Astrocyte (in vitro differentiated cells and primary cell): ENCODE measurements at regions not wholly inside any gene's neighbourhood (a gene's known extent, or its start where the extent isn't known, plus 50 kb on each side); places are given as distances from the start of the nearest gene placed in this dataset.
A peak's percentile ranks its signal among the peaks of the same experiment; 100 is the strongest.

Experiments
- DNase-seq: peaks from one replicate; pipeline ENCODE4 v3.0.0-alpha.2; 2010; ENCODE audit warnings: low read depth
- FAIRE-seq: peaks from 2 replicates; lab custom pipeline; 2011; peaks lifted over from hg19 to GRCh38; lab: Jason Lieb, UNC
- H2AFZ ChIP-seq: 2 replicates; pipeline ENCODE4 v1.6.0; 2012; ENCODE audit warnings: low read depth, low read length, inconsistent platforms
- H3K27ac ChIP-seq: 2 replicates; pipeline ENCODE4 v1.5.1; 2011; ENCODE audit warnings: low read depth, low read length, inconsistent platforms
- H3K27me3 ChIP-seq: 2 replicates; pipeline ENCODE4 v1.6.0; 2011; ENCODE audit warnings: low read length, inconsistent platforms; ENCODE audit not compliant: insufficient read depth
- H3K36me3 ChIP-seq: 2 replicates; pipeline ENCODE4 v1.5.1; 2011; ENCODE audit warnings: low read length, inconsistent platforms; ENCODE audit not compliant: insufficient read depth
- H3K4me1 ChIP-seq: 2 replicates; pipeline ENCODE4 v1.5.1; 2011; ENCODE audit warnings: low read length, inconsistent platforms; ENCODE audit not compliant: insufficient read depth
- H3K4me2 ChIP-seq: 2 replicates; pipeline ENCODE4 v1.6.0; 2012; ENCODE audit warnings: low read length, inconsistent platforms
- H3K4me3 ChIP-seq: 2 replicates; pipeline ENCODE4 v1.5.1; 2011; ENCODE audit warnings: low read depth, mild to moderate bottlenecking, low read length, inconsistent platforms; ENCODE audit not compliant: insufficient read depth
- H3K79me2 ChIP-seq: 2 replicates; pipeline ENCODE4 v1.6.0; 2012; ENCODE audit warnings: mild to moderate bottlenecking, low read length, inconsistent platforms; ENCODE audit not compliant: insufficient read depth
- H3K9ac ChIP-seq: 2 replicates; pipeline ENCODE4 v1.6.0; 2012; ENCODE audit warnings: mild to moderate bottlenecking, low read length, inconsistent platforms
- H3K9me3 ChIP-seq: 2 replicates; pipeline ENCODE4 v1.5.1; 2012; ENCODE audit warnings: low read depth, mild to moderate bottlenecking, low read length, inconsistent platforms; ENCODE audit not compliant: insufficient read depth
- H4K20me1 ChIP-seq: 2 replicates; pipeline ENCODE4 v1.6.0; 2012; ENCODE audit warnings: low read length, inconsistent platforms; ENCODE audit not compliant: insufficient read depth
- H3K27ac Mint-ChIP-seq: one replicate; pipeline ENCODE4 v1.8.0; 2021; ENCODE audit warnings: mild to moderate bottlenecking, mixed read lengths; ENCODE audit not compliant: unreplicated experiment
- H3K27me3 Mint-ChIP-seq: one replicate; pipeline ENCODE4 v1.8.0; 2021; ENCODE audit warnings: low read depth, mixed read lengths; ENCODE audit not compliant: unreplicated experiment
- H3K36me3 Mint-ChIP-seq: one replicate; pipeline ENCODE4 v1.8.0; 2021; ENCODE audit warnings: low read depth, mixed read lengths; ENCODE audit not compliant: unreplicated experiment
- H3K4me1 Mint-ChIP-seq: one replicate; pipeline ENCODE4 v1.8.0; 2021; ENCODE audit warnings: low read depth, mixed read lengths; ENCODE audit not compliant: unreplicated experiment
- H3K4me3 Mint-ChIP-seq: one replicate; pipeline ENCODE4 v1.8.0; 2021; ENCODE audit warnings: mild to moderate bottlenecking, moderate library complexity, mixed read lengths; ENCODE audit not compliant: unreplicated experiment
- H3K9me3 Mint-ChIP-seq: one replicate; pipeline ENCODE4 v1.8.0; 2021; ENCODE audit warnings: mild to moderate bottlenecking, mixed read lengths; ENCODE audit not compliant: unreplicated experiment
- EZH2 ChIP-seq: IDR thresholded peaks from 2 replicates; pipeline ENCODE4 v1.6.1; 2012; ENCODE audit warnings: mild to moderate bottlenecking, low read length, inconsistent platforms; ENCODE audit not compliant: insufficient read depth
- TF ChIP-seq, protein P1 (sequence below): IDR thresholded peaks from 2 replicates; pipeline ENCODE4 v1.5.1; 2011; ENCODE audit warnings: low read depth, mild to moderate bottlenecking, inconsistent platforms, low read length, moderate library complexity; ENCODE audit not compliant: insufficient read depth

DNA sequence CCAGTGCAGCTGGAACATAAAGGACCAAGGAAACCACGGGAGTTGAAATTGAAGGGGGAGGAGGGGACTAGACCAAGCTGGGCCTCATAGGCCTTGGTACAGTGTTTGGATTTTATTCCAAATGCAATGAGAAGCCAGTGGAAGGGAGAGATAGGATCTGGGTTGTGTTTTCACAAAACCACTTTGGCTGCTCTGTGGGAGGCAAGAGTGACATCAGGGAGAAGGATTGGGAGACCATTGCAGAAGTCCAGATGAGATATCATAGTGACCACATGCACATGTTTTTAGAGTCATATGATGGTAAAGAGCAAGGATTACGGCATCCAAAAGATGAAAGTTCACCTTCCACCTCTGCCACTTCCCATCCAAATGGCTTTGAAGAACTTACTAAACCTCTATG is 210.2 kb downstream of the PAX3 start:
- no peak overlapping the region for H3K9ac ChIP-seq
- H3K36me3 Mint-ChIP-seq: no peaks in the 10 kb centered on the region
- H3K9me3 ChIP-seq: no peaks in the 10 kb centered on the region
- no peak overlapping the region for H3K27ac ChIP-seq
- DNase-seq: peak; percentile 64
- H3K27ac Mint-ChIP-seq: no peak overlapping the region
- H3K4me2 ChIP-seq: no peak overlapping the region
- no peak for FAIRE-seq
- no peaks in the 10 kb centered on the region for H3K4me1 ChIP-seq
- H3K79me2 ChIP-seq: no peaks in the 10 kb centered on the region
- H3K27me3 Mint-ChIP-seq: no peaks in the 10 kb centered on the region
- no peaks in the 10 kb centered on the region for H3K36me3 ChIP-seq
- H3K27me3 ChIP-seq: no peaks in the 10 kb centered on the region
- no peaks in the 10 kb centered on the region for H4K20me1 ChIP-seq
- H3K4me3 ChIP-seq: no peak overlapping the region
- H2AFZ ChIP-seq: no peak overlapping the region
- H3K4me3 Mint-ChIP-seq: no peak overlapping the region
- H3K4me1 Mint-ChIP-seq: peaks cover 10% of the 10 kb centered on the region
- no peaks in the 10 kb centered on the region for H3K9me3 Mint-ChIP-seq
- no peak for TF ChIP-seq EZH2
- TF ChIP-seq, protein P1, sequence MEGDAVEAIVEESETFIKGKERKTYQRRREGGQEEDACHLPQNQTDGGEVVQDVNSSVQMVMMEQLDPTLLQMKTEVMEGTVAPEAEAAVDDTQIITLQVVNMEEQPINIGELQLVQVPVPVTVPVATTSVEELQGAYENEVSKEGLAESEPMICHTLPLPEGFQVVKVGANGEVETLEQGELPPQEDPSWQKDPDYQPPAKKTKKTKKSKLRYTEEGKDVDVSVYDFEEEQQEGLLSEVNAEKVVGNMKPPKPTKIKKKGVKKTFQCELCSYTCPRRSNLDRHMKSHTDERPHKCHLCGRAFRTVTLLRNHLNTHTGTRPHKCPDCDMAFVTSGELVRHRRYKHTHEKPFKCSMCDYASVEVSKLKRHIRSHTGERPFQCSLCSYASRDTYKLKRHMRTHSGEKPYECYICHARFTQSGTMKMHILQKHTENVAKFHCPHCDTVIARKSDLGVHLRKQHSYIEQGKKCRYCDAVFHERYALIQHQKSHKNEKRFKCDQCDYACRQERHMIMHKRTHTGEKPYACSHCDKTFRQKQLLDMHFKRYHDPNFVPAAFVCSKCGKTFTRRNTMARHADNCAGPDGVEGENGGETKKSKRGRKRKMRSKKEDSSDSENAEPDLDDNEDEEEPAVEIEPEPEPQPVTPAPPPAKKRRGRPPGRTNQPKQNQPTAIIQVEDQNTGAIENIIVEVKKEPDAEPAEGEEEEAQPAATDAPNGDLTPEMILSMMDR: no peak

- Mint-ChIP-seq H3K36me3 (no peaks in the 10 kb centered on the region), H3K4me1 (peaks cover 10% of the 10 kb centered on the region), H3K27ac (peak overlapping the region; percentile 0), H3K4me3 (no peak overlapping the region), H3K9me3 (no peaks in the 10 kb centered on the region), H3K27me3 (no peaks in the 10 kb centered on the region)
- Histone ChIP-seq H3K9ac (no peak overlapping the region), H2AFZ (no peak overlapping the region), H4K20me1 (no peaks in the 10 kb centered on the region), H3K4me1 (no peaks in the 10 kb centered on the region), H3K9me3 (no peaks in the 10 kb centered on the region), H3K27me3 (no peaks in the 10 kb centered on the region), H3K79me2 (no peaks in the 10 kb centered on the region), H3K27ac (no peak overlapping the region), H3K4me3 (no peak overlapping the region), H3K4me2 (no peak overlapping the region), H3K36me3 (no peaks in the 10 kb centered on the region)
- FAIRE-seq: no peak
- TF ChIP-seq, protein P1: no peak
- no peak for TF ChIP-seq EZH2
- DNase-seq: no peak
Observed at GRCh38 chr2:222087998-222088397, 210.8 kb downstream of the PAX3 start.

GRCh38 chr2:222082201-222082600 is 216.6 kb downstream of the PAX3 start:
- Mint-ChIP-seq H3K9me3 (no peaks in the 10 kb centered on the region), H3K27ac (no peak overlapping the region), H3K36me3 (no peaks in the 10 kb centered on the region), H3K4me1 (no peaks in the 10 kb centered on the region), H3K27me3 (peaks cover 12% of the 10 kb centered on the region), H3K4me3 (no peak overlapping the region)
- Histone ChIP-seq H3K27me3 (peaks cover 5% of the 10 kb centered on the region), H4K20me1 (no peaks in the 10 kb centered on the region), H3K4me2 (no peak overlapping the region), H3K9ac (no peak overlapping the region), H3K9me3 (no peaks in the 10 kb centered on the region), H3K4me1 (no peaks in the 10 kb centered on the region), H3K27ac (no peak overlapping the region), H2AFZ (no peak overlapping the region), H3K4me3 (no peak overlapping the region), H3K36me3 (no peaks in the 10 kb centered on the region), H3K79me2 (no peaks in the 10 kb centered on the region)
- TF ChIP-seq, protein P1: no peak
- no peak for TF ChIP-seq EZH2
- DNase-seq: no peak
- no peak for FAIRE-seq
